Stimulated activated CD4-positive, alpha-beta T cell treated with anti-CD3 and anti-CD28 coated beads, Interleukin-12 subunit alpha, Interleukin-12 subunit beta, amount 100 ng/mL, for 24 hours (primary cell): ENCODE measurements at regions not wholly inside any gene's neighbourhood (a gene's known extent, or its start where the extent isn't known, plus 50 kb on each side); places are given as distances from the start of the nearest gene placed in this dataset.

ENCODE experiments used
- DNase-seq, 2 experiments: peaks; one replicate each; pipeline ENCODE4 v3.0.0-alpha.2; 2020; ENCODE audit warnings: low read depth in 2 of 2

DNA sequence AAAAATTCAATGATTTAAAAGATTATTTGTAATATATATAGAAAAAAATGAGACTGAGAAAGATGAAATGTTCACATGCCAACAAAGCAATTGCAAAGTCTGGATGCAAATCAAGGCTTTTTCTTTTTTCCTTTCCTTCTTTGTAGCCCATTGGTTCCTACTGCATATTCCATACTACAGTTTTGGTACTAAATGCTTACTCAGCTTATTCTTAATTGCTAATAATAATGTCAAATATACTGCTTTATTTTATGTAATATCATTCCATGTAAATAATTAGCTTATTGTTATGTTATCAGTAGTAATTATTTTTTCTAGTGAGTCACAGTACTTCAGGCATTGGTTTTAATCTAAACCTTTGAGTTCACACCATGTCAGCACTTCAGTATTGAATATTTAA, 407.4 kb upstream of the LRRTM1 start:
- no peak for DNase-seq

DNA sequence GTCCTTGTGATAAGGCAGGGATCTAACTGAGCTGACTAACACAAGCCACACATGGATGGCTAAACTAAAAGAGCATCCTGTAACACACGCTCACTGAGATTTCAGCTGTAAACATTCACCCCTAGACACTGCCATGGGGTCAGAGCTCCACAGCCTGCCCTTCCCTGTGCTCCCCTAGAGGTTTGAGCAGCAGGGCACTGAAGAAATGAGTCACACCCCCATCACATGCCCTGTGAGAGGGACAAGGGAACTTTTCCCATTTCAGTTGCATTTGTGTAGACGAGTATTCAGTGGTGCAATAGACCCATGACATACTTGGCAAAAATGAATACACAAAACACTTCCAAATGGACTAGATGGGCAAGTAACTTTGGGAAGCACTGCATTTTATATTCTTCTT, 402.4 kb upstream of the LRRTM1 start:
- no peak for DNase-seq

DNA sequence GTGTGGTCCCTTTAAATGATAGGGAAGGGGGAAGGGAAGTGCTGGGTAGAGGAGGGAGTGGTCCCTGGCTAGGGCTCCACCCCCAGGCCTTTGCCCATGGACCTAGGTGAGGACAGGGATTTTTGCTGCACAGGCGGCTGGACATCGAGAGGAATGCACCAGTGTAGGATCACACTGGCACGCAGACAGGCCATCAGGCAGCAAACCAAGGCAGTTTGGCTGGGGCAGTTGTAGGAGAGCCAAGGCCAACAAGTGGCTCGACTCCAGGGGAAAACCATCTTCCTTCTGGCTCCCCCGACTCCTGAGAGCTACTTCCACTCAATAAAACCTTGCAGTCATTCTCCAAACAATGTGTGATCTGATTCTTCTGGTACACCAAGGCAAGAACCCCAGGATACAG, 402.0 kb upstream of the LRRTM1 start:
- no peak for DNase-seq

DNA sequence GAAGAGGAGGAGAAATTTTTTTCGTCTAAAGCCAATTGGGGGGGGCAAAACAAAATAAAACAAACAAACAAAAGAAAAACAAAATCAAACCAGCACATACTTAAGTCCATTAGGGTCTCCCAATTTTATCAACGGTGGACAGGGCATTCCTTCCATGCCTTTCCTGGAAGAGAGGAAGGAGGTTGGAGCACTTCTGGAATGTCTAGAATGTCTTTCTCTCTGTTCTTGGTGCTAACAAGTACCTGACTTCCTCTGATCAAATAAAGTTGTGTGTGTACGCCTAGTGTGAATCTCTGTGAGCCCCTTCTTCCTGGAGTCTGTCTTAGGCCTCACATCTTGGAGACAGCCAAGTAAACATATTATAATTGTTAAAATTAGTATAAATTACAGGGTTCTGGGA, 399.0 kb upstream of the LRRTM1 start:
- no peak for DNase-seq

DNA sequence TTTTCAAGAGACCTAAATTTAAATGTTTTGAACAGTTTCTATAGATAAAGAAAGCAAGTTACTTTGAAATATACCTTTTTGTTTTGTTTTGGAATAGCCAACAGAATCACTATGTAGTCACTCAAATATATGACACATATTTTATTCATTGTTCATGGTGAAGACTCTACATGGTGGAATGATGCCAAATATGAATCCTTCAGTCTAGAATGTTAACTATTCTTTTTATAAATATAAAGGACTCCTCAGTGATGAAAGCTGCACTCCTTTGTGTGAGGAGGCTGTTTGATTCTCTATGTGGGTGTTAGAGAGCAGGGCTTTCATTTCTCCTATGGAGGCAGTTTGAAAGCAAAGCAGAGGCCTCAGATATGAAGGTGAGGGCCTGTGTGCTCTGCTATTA, 396.4 kb upstream of the LRRTM1 start:
- no peak for DNase-seq
